Endothelial cell of umbilical vein (primary cell): ENCODE measurements at regions not wholly inside any gene's neighbourhood (a gene's known extent, or its start where the extent isn't known, plus 50 kb on each side); places are given as distances from the start of the nearest gene placed in this dataset.

ENCODE experiments used
- BruUV-seq: library from RNA; stranded (reverse); fragments of 400-500 nt; replicated peaks from 2 replicates; lab custom pipeline; 2021; lab: Mats Ljungman, UMichigan
- CTCF ChIA-PET: fragments of 300-600, 350-600 bp; sonication (Branson Sonifier 250); formaldehyde crosslinking; loops from one replicate; lab custom pipeline; 2021; ENCODE audit warnings: antibody characterized with exemption, inconsistent platforms; lab: Charles Lee
- POLR2A ChIA-PET: fragments of 300-600, 350-600 bp; sonication (Branson Sonifier 250); formaldehyde crosslinking; loops from one replicate; lab custom pipeline; 2021; ENCODE audit warnings: antibody characterized with exemption, inconsistent platforms; lab: Charles Lee
- DNase-seq: peaks from one replicate; pipeline ENCODE4 v3.0.0-alpha.2; 2011; ENCODE audit warnings: low read depth, low spot score
- FAIRE-seq: peaks from 2 replicates; lab custom pipeline; 2011; peaks lifted over from hg19 to GRCh38; lab: Jason Lieb, UNC
- H2AFZ ChIP-seq: 2 replicates; pipeline ENCODE4 v1.6.0; 2012; ENCODE audit warnings: low read depth, low read length, control low read depth, inconsistent platforms
- H3K27ac ChIP-seq: 2 replicates; pipeline ENCODE4 v1.5.1; 2011; ENCODE audit warnings: low read depth, mild to moderate bottlenecking, control low read depth, low read length, moderate library complexity; ENCODE audit not compliant: insufficient read depth
- H3K27me3 ChIP-seq, 2 experiments: 2 replicates each; pipeline versions ENCODE4 v1.6.0 to v1.6.1; 2011; ENCODE audit warnings: low read length in 2 of 2, mixed read lengths in 1 of 2; ENCODE audit not compliant: control insufficient read depth in 2 of 2, insufficient read depth in 2 of 2
- H3K36me3 ChIP-seq, 2 experiments: 2 replicates in 1 of 2; 3 replicates in 1 of 2; pipeline ENCODE4 v1.5.1; 2011; ENCODE audit warnings: low read length in 2 of 2, mild to moderate bottlenecking in 1 of 2, moderate library complexity in 1 of 2; ENCODE audit not compliant: control insufficient read depth in 2 of 2, insufficient read depth in 2 of 2; ENCODE audit errors: extremely low read depth in 1 of 2
- H3K4me1 ChIP-seq: 3 replicates; pipeline ENCODE4 v1.5.1; 2011; ENCODE audit warnings: mild to moderate bottlenecking, low read length; ENCODE audit not compliant: control insufficient read depth, insufficient read depth; ENCODE audit errors: extremely low read depth
- H3K4me2 ChIP-seq: 2 replicates; pipeline ENCODE4 v1.6.1; 2011; ENCODE audit warnings: low read length, control low read depth, mixed read lengths; ENCODE audit not compliant: insufficient read depth
- H3K4me3 ChIP-seq, 3 experiments: fragments of 200-600 bp in 1 of 3; sonication (generic), shearing (Covaris generic) in 1 of 3; replicated peaks in 1 of 3; 2 replicates each; pipeline ENCODE4 v1.5.1; 2011 to 2016; ENCODE audit warnings: control low read depth in 3 of 3, low read length in 3 of 3, mild to moderate bottlenecking in 2 of 3, inconsistent platforms in 1 of 3, low read depth in 1 of 3, moderate library complexity in 1 of 3; ENCODE audit not compliant: insufficient read depth in 1 of 3
- H3K79me2 ChIP-seq: 2 replicates; pipeline ENCODE4 v1.6.0; 2012; ENCODE audit warnings: low read length, inconsistent platforms; ENCODE audit not compliant: control insufficient read depth, insufficient read depth
- H3K9ac ChIP-seq: replicated peaks from 2 replicates; pipeline ENCODE3; 2011; ENCODE audit warnings: low read length, control low read depth; ENCODE audit not compliant: insufficient read depth; ENCODE audit errors: extremely low read depth
- H3K9me1 ChIP-seq: replicated peaks from 3 replicates; pipeline ENCODE4 v1.6.0; 2011; ENCODE audit warnings: mild to moderate bottlenecking, low read length; ENCODE audit not compliant: control insufficient read depth, insufficient read depth; ENCODE audit errors: extremely low read depth
- H3K9me3 ChIP-seq: replicated peaks from 2 replicates; pipeline ENCODE4 v1.5.1; 2012; ENCODE audit warnings: low read length, inconsistent platforms; ENCODE audit not compliant: control insufficient read depth, insufficient read depth
- H4K20me1 ChIP-seq: replicated peaks from 2 replicates; pipeline ENCODE3; 2011; ENCODE audit warnings: mild to moderate bottlenecking, low read length; ENCODE audit not compliant: control insufficient read depth, insufficient read depth; ENCODE audit errors: extremely low read depth
- CTCF ChIP-seq, 2 donors: IDR thresholded peaks; 1 replicate in 1 of 2; 2 replicates in 1 of 2; pipeline ENCODE4 v1.5.1; 2011; ENCODE audit warnings: low read length in 2 of 2, mild to moderate bottlenecking in 2 of 2, moderate library complexity in 2 of 2, control low read depth in 1 of 2, inconsistent platforms in 1 of 2, low read depth in 1 of 2; ENCODE audit not compliant: insufficient read depth in 1 of 2; ENCODE audit errors: extremely low read depth in 1 of 2
- EZH2 ChIP-seq: IDR thresholded peaks from 2 replicates; pipeline ENCODE4 v1.6.1; 2012; ENCODE audit warnings: borderline replicate concordance, low read depth, mild to moderate bottlenecking, moderate library complexity, low read length, inconsistent platforms; ENCODE audit not compliant: severe bottlenecking
- FOS ChIP-seq: IDR thresholded peaks from 2 replicates; pipeline ENCODE4 v1.6.1; 2011; ENCODE audit warnings: mild to moderate bottlenecking, low read length, moderate library complexity, borderline replicate concordance; ENCODE audit not compliant: insufficient read depth
- GATA2 ChIP-seq: IDR thresholded peaks from 2 replicates; pipeline ENCODE4 v1.7.0; 2011; ENCODE audit warnings: low read depth, mild to moderate bottlenecking, moderate library complexity, mixed read lengths, low read length; ENCODE audit not compliant: insufficient read length, insufficient read depth
- JUN ChIP-seq: IDR thresholded peaks from 2 replicates; pipeline ENCODE4 v1.6.1; 2011; ENCODE audit warnings: borderline replicate concordance, low read depth; ENCODE audit not compliant: insufficient read length, insufficient read depth
- MAX ChIP-seq: IDR thresholded peaks from 2 replicates; pipeline ENCODE4 v1.6.1; 2011; ENCODE audit not compliant: insufficient read depth, insufficient read length
- MYC ChIP-seq: IDR thresholded peaks from one replicate; pipeline ENCODE4 v1.6.1; 2011; ENCODE audit warnings: mild to moderate bottlenecking, low read depth, low read length
- POLR2A ChIP-seq: IDR thresholded peaks from 2 replicates; pipeline ENCODE4 v1.6.1; 2012; ENCODE audit warnings: low read depth, mild to moderate bottlenecking, control low read depth, low read length
- POLR2AphosphoS5 ChIP-seq: IDR thresholded peaks from 2 replicates; pipeline ENCODE4 v1.6.1; 2012; ENCODE audit warnings: low read depth, mild to moderate bottlenecking, control low read depth, low read length, moderate library complexity; ENCODE audit not compliant: insufficient read depth
- dilution Hi-C: fragments of 300-500 bp; cut with MboI; formaldehyde crosslinking; loops from one replicate; pipeline ENCODE4 v1.15.0; 2019; ENCODE audit warnings: low sequenced_read_pairs; ENCODE audit not compliant: extremely low pct_ligation_motif_present
- intact Hi-C: fragments of 100-400 bp; cut with micrococcal nuclease; formaldehyde crosslinking; loops from one replicate; pipeline ENCODE4 v1.10.0; 2022

GRCh38 chr6:167407239-167408064, 82.6 kb downstream of the TTLL2 start:
- dilution Hi-C loops: no loop called here
- Histone ChIP-seq H3K4me3 (no peak overlapping the region), H3K4me2 (no peak overlapping the region), H3K4me1 (no peaks in the 10 kb centered on the region), H3K27ac (no peak overlapping the region), H3K9me3 (no peaks in the 10 kb centered on the region), H2AFZ (no peak overlapping the region), H3K27me3 (no peaks in the 10 kb centered on the region), H4K20me1 (no peaks in the 10 kb centered on the region), H3K9ac (no peak overlapping the region), H3K79me2 (no peaks in the 10 kb centered on the region), H3K36me3 (no peaks in the 10 kb centered on the region), H3K9me1 (no peaks in the 10 kb centered on the region)
- no peak for TF ChIP-seq MAX
- no peak for TF ChIP-seq MYC
- TF ChIP-seq EZH2: no peak
- TF ChIP-seq POLR2AphosphoS5: no peak
- no peak for TF ChIP-seq JUN
- no peak for TF ChIP-seq FOS
- TF ChIP-seq CTCF (IDR thresholded peaks at IDR 0.05; ENCODE audit: extremely low read depth in 1 of 2, insufficient read depth in 1 of 2, low read depth in 1 of 2, low read length in 2 of 2): no peak
- TF ChIP-seq POLR2A: no peak
- no peak for TF ChIP-seq GATA2
- FAIRE-seq: no peak
- BruUV-seq: no TSS peak
- ChIA-PET POLR2A (no interaction called here), CTCF (no interaction called here)
- DNase-seq: no peak
- intact Hi-C loops: no loop called here
